Large intestine (tissue), 3 donors: ENCODE measurements at regions not wholly inside any gene's neighbourhood (a gene's known extent, or its start where the extent isn't known, plus 50 kb on each side); places are given as distances from the start of the nearest gene placed in this dataset.

Experiments
- DNase-seq, 2 donors: peaks; one replicate each; pipeline versions ENCODE4 v3.0.0 to v3.0.0-alpha.2; 2013
- H3K27ac ChIP-seq: one replicate; pipeline ENCODE4 v1.5.1; 2013; ENCODE audit warnings: low read length
- H3K27me3 ChIP-seq: 2 replicates; pipeline ENCODE4 v1.6.1; 2013; ENCODE audit warnings: low read length; ENCODE audit not compliant: control insufficient read depth, insufficient read depth
- H3K36me3 ChIP-seq: 2 replicates; pipeline ENCODE4 v1.6.1; 2013; ENCODE audit warnings: low read length; ENCODE audit not compliant: control insufficient read depth, insufficient read depth
- H3K4me1 ChIP-seq: one replicate; pipeline ENCODE4 v1.6.1; 2013; ENCODE audit warnings: low read length; ENCODE audit not compliant: control insufficient read depth, insufficient read depth
- H3K4me3 ChIP-seq: one replicate; pipeline ENCODE4 v1.5.1; 2013; ENCODE audit warnings: low read length
- H3K9me3 ChIP-seq: one replicate; pipeline ENCODE4 v1.6.1; 2013; ENCODE audit warnings: mild to moderate bottlenecking, low read depth, low read length, moderate library complexity; ENCODE audit not compliant: control insufficient read depth
- WGBS: methylation state at CpG from one replicate; pipeline ENCODE4 v1.1.5; 2013; ENCODE audit warnings: low lambda C conversion rate; ENCODE audit not compliant: insufficient coverage; 5-methylcytosine and 5-hydroxymethylcytosine counted together

GRCh38 chr22:42330170-42330569 lies 59.7 kb upstream of the TCF20 start:
- Histone ChIP-seq H3K4me1 (peaks cover 2% of the 10 kb centered on the region), H3K9me3 (no peaks in the 10 kb centered on the region), H3K27ac (no peak overlapping the region), H3K4me3 (no peak overlapping the region), H3K27me3 (no peaks in the 10 kb centered on the region), H3K36me3 (no peaks in the 10 kb centered on the region)
- WGBS: no CpG with 5 or more reads among the region's 5 CpGs
- DNase-seq: no peak

- no peak overlapping the region for H3K27ac ChIP-seq
- H3K36me3 ChIP-seq: no peaks in the 10 kb centered on the region
- whole genome bisulfite sequencing: no CpG with 5 or more reads among the region's 9 CpGs
- no peak for DNase-seq
- no peaks in the 10 kb centered on the region for H3K9me3 ChIP-seq
- H3K27me3 ChIP-seq: no peaks in the 10 kb centered on the region
- no peak overlapping the region for H3K4me3 ChIP-seq
- peaks cover 4% of the 10 kb centered on the region for H3K4me1 ChIP-seq
These were observed 59.1 kb upstream of the TCF20 start for GRCh38 chr22:42329504-42329903.

GRCh38 chr22:42328784-42329145 lies 58.3 kb upstream of the TCF20 start:
- WGBS: no CpG with 5 or more reads among the region's 8 CpGs
- no peak for DNase-seq
- H3K4me1 ChIP-seq: peaks cover 4% of the 10 kb centered on the region
- H3K4me3 ChIP-seq: no peak overlapping the region
- no peaks in the 10 kb centered on the region for H3K36me3 ChIP-seq
- no peak overlapping the region for H3K27ac ChIP-seq
- H3K27me3 ChIP-seq: no peaks in the 10 kb centered on the region
- no peaks in the 10 kb centered on the region for H3K9me3 ChIP-seq

- peaks cover 4% of the 10 kb centered on the region for H3K4me1 ChIP-seq
- no peaks in the 10 kb centered on the region for H3K27me3 ChIP-seq
- H3K36me3 ChIP-seq: no peaks in the 10 kb centered on the region
- no peak overlapping the region for H3K27ac ChIP-seq
- no peak overlapping the region for H3K4me3 ChIP-seq
- no CpG with 5 or more reads among the region's 13 CpGs for WGBS
- no peak for DNase-seq
- H3K9me3 ChIP-seq: no peaks in the 10 kb centered on the region
These were observed 57.8 kb upstream of the TCF20 start for GRCh38 chr22:42328130-42328783.

GRCh38 chr22:42327462-42328129 lies 57.1 kb upstream of the TCF20 start:
- H3K4me1 ChIP-seq: peaks cover 4% of the 10 kb centered on the region
- WGBS: no CpG with 5 or more reads among the region's 11 CpGs

GRCh38 chr22:42326801-42327200 lies 56.3 kb upstream of the TCF20 start:
- Histone ChIP-seq H3K27ac (no peak overlapping the region), H3K4me1 (peaks cover 7% of the 10 kb centered on the region), H3K27me3 (no peaks in the 10 kb centered on the region), H3K9me3 (no peaks in the 10 kb centered on the region), H3K36me3 (no peaks in the 10 kb centered on the region), H3K4me3 (no peak overlapping the region)
- DNase-seq: no peak
- WGBS: 100% methylated on average over 3 of the region's 13 CpGs

More at GRCh38 chr22:42327462-42328129, 57.1 kb upstream of the TCF20 start:
- no peak for DNase-seq
- no peaks in the 10 kb centered on the region for H3K9me3 ChIP-seq
- no peaks in the 10 kb centered on the region for H3K27me3 ChIP-seq
- H3K4me3 ChIP-seq: no peak overlapping the region
- no peak overlapping the region for H3K27ac ChIP-seq
- no peaks in the 10 kb centered on the region for H3K36me3 ChIP-seq

- WGBS: no CpG with 5 or more reads among the region's 8 CpGs
- Histone ChIP-seq H3K9me3 (no peaks in the 10 kb centered on the region), H3K36me3 (no peaks in the 10 kb centered on the region), H3K27me3 (no peaks in the 10 kb centered on the region), H3K4me3 (no peak overlapping the region), H3K27ac (no peak overlapping the region), H3K4me1 (peaks cover 10% of the 10 kb centered on the region)
- no peak for DNase-seq
These were observed 55.8 kb upstream of the TCF20 start for GRCh38 chr22:42326301-42326700.

GRCh38 chr22:42324990-42325710 lies 54.7 kb upstream of the TCF20 start:
- no CpG with 5 or more reads among the region's 17 CpGs for WGBS
- no peaks in the 10 kb centered on the region for H3K27me3 ChIP-seq
- H3K27ac ChIP-seq: no peak overlapping the region
- H3K4me3 ChIP-seq: no peak overlapping the region
- H3K4me1 ChIP-seq: peaks cover 19% of the 10 kb centered on the region
- H3K9me3 ChIP-seq: no peaks in the 10 kb centered on the region
- no peaks in the 10 kb centered on the region for H3K36me3 ChIP-seq
- no peak for DNase-seq

GRCh38 chr22:42324566-42324965 lies 54.1 kb upstream of the TCF20 start:
- Histone ChIP-seq H3K36me3 (no peaks in the 10 kb centered on the region), H3K27me3 (no peaks in the 10 kb centered on the region), H3K9me3 (no peaks in the 10 kb centered on the region), H3K4me3 (no peak overlapping the region), H3K4me1 (peaks cover 25% of the 10 kb centered on the region), H3K27ac (no peak overlapping the region)
- DNase-seq: no peak
- WGBS: 92% methylated on average over 2 of the region's 5 CpGs

GRCh38 chr22:42323971-42324370 lies 53.5 kb upstream of the TCF20 start:
- Histone ChIP-seq H3K27ac (no peak overlapping the region), H3K4me3 (no peak overlapping the region), H3K9me3 (no peaks in the 10 kb centered on the region), H3K27me3 (no peaks in the 10 kb centered on the region), H3K4me1 (peaks cover 30% of the 10 kb centered on the region), H3K36me3 (no peaks in the 10 kb centered on the region)
- DNase-seq: no peak
- WGBS: 14% methylated on average over 1 of the region's 2 CpGs
